Ovary (tissue), 1 donor: ENCODE measurements at regions not wholly inside any gene's neighbourhood (a gene's known extent, or its start where the extent isn't known, plus 50 kb on each side); places are given as distances from the start of the nearest gene placed in this dataset.

Source experiments
- EP300 ChIP-seq: sonication (generic); formaldehyde crosslinking; IDR thresholded peaks from one replicate; pipeline ENCODE4 v1.6.1; 2017; ENCODE audit warnings: antibody characterized with exemption
- POLR2A ChIP-seq: fragments of 450-650 bp; IDR thresholded peaks from one replicate; pipeline ENCODE4 v1.6.1; 2017; ENCODE audit warnings: antibody characterized with exemption, mild to moderate bottlenecking, moderate library complexity

DNA sequence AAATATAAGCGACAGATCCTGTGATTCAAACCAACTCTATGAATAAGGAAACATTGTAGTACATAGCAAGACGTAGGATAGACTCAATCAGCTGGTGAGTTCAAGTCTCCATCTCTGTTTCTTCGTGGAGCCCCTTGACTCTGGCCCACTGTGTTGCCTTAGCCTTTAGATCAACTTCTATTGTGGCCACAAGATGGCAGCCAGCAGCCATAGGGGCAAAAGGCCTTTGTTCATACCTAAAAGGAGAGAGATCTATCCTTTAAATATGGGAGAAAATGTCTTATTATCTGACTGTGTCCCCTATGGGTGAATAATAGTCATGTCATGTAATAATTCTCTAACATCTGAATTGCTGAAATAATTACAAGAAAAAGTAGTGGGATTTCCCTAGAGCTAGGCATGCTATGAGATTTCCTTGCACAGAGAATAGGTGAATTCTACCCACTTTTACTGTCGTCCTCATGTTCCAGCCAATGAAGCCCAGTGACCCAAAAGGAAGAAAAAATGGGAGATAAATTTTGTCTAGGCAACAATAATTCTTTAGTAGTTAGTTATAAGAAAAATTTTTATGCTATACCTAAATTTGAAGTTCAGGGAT, 129.4 kb downstream of the PCDH20 start:
- no peak for TF ChIP-seq POLR2A
- no peak for TF ChIP-seq EP300
